Endothelial cell of umbilical vein (primary cell): ENCODE measurements at regions not wholly inside any gene's neighbourhood (a gene's known extent, or its start where the extent isn't known, plus 50 kb on each side); places are given as distances from the start of the nearest gene placed in this dataset.

Source experiments
- BruUV-seq: library from RNA; stranded (reverse); fragments of 400-500 nt; replicated peaks from 2 replicates; lab custom pipeline; 2021; lab: Mats Ljungman, UMichigan
- CTCF ChIA-PET: fragments of 300-600, 350-600 bp; sonication (Branson Sonifier 250); formaldehyde crosslinking; loops from one replicate; lab custom pipeline; 2021; ENCODE audit warnings: antibody characterized with exemption, inconsistent platforms; lab: Charles Lee
- POLR2A ChIA-PET: fragments of 300-600, 350-600 bp; sonication (Branson Sonifier 250); formaldehyde crosslinking; loops from one replicate; lab custom pipeline; 2021; ENCODE audit warnings: antibody characterized with exemption, inconsistent platforms; lab: Charles Lee
- DNase-seq: peaks from one replicate; pipeline ENCODE4 v3.0.0-alpha.2; 2011; ENCODE audit warnings: low read depth, low spot score
- FAIRE-seq: peaks from 2 replicates; lab custom pipeline; 2011; peaks lifted over from hg19 to GRCh38; lab: Jason Lieb, UNC
- H2AFZ ChIP-seq: 2 replicates; pipeline ENCODE4 v1.6.0; 2012; ENCODE audit warnings: low read depth, low read length, control low read depth, inconsistent platforms
- H3K27ac ChIP-seq: 2 replicates; pipeline ENCODE4 v1.5.1; 2011; ENCODE audit warnings: low read depth, mild to moderate bottlenecking, control low read depth, low read length, moderate library complexity; ENCODE audit not compliant: insufficient read depth
- H3K27me3 ChIP-seq, 2 experiments: 2 replicates each; pipeline versions ENCODE4 v1.6.0 to v1.6.1; 2011; ENCODE audit warnings: low read length in 2 of 2, mixed read lengths in 1 of 2; ENCODE audit not compliant: control insufficient read depth in 2 of 2, insufficient read depth in 2 of 2
- H3K36me3 ChIP-seq, 2 experiments: 2 replicates in 1 of 2; 3 replicates in 1 of 2; pipeline ENCODE4 v1.5.1; 2011; ENCODE audit warnings: low read length in 2 of 2, mild to moderate bottlenecking in 1 of 2, moderate library complexity in 1 of 2; ENCODE audit not compliant: control insufficient read depth in 2 of 2, insufficient read depth in 2 of 2; ENCODE audit errors: extremely low read depth in 1 of 2
- H3K4me1 ChIP-seq: 3 replicates; pipeline ENCODE4 v1.5.1; 2011; ENCODE audit warnings: mild to moderate bottlenecking, low read length; ENCODE audit not compliant: control insufficient read depth, insufficient read depth; ENCODE audit errors: extremely low read depth
- H3K4me2 ChIP-seq: 2 replicates; pipeline ENCODE4 v1.6.1; 2011; ENCODE audit warnings: low read length, control low read depth, mixed read lengths; ENCODE audit not compliant: insufficient read depth
- H3K4me3 ChIP-seq, 3 experiments: fragments of 200-600 bp in 1 of 3; sonication (generic), shearing (Covaris generic) in 1 of 3; replicated peaks in 1 of 3; 2 replicates each; pipeline ENCODE4 v1.5.1; 2011 to 2016; ENCODE audit warnings: control low read depth in 3 of 3, low read length in 3 of 3, mild to moderate bottlenecking in 2 of 3, inconsistent platforms in 1 of 3, low read depth in 1 of 3, moderate library complexity in 1 of 3; ENCODE audit not compliant: insufficient read depth in 1 of 3
- H3K79me2 ChIP-seq: 2 replicates; pipeline ENCODE4 v1.6.0; 2012; ENCODE audit warnings: low read length, inconsistent platforms; ENCODE audit not compliant: control insufficient read depth, insufficient read depth
- H3K9ac ChIP-seq: replicated peaks from 2 replicates; pipeline ENCODE3; 2011; ENCODE audit warnings: low read length, control low read depth; ENCODE audit not compliant: insufficient read depth; ENCODE audit errors: extremely low read depth
- H3K9me1 ChIP-seq: replicated peaks from 3 replicates; pipeline ENCODE4 v1.6.0; 2011; ENCODE audit warnings: mild to moderate bottlenecking, low read length; ENCODE audit not compliant: control insufficient read depth, insufficient read depth; ENCODE audit errors: extremely low read depth
- H3K9me3 ChIP-seq: replicated peaks from 2 replicates; pipeline ENCODE4 v1.5.1; 2012; ENCODE audit warnings: low read length, inconsistent platforms; ENCODE audit not compliant: control insufficient read depth, insufficient read depth
- H4K20me1 ChIP-seq: replicated peaks from 2 replicates; pipeline ENCODE3; 2011; ENCODE audit warnings: mild to moderate bottlenecking, low read length; ENCODE audit not compliant: control insufficient read depth, insufficient read depth; ENCODE audit errors: extremely low read depth
- EZH2 ChIP-seq: IDR thresholded peaks from 2 replicates; pipeline ENCODE4 v1.6.1; 2012; ENCODE audit warnings: borderline replicate concordance, low read depth, mild to moderate bottlenecking, moderate library complexity, low read length, inconsistent platforms; ENCODE audit not compliant: severe bottlenecking
- FOS ChIP-seq: IDR thresholded peaks from 2 replicates; pipeline ENCODE4 v1.6.1; 2011; ENCODE audit warnings: mild to moderate bottlenecking, low read length, moderate library complexity, borderline replicate concordance; ENCODE audit not compliant: insufficient read depth
- GATA2 ChIP-seq: IDR thresholded peaks from 2 replicates; pipeline ENCODE4 v1.7.0; 2011; ENCODE audit warnings: low read depth, mild to moderate bottlenecking, moderate library complexity, mixed read lengths, low read length; ENCODE audit not compliant: insufficient read length, insufficient read depth
- JUN ChIP-seq: IDR thresholded peaks from 2 replicates; pipeline ENCODE4 v1.6.1; 2011; ENCODE audit warnings: borderline replicate concordance, low read depth; ENCODE audit not compliant: insufficient read length, insufficient read depth
- MYC ChIP-seq: IDR thresholded peaks from one replicate; pipeline ENCODE4 v1.6.1; 2011; ENCODE audit warnings: mild to moderate bottlenecking, low read depth, low read length
- POLR2A ChIP-seq: IDR thresholded peaks from 2 replicates; pipeline ENCODE4 v1.6.1; 2012; ENCODE audit warnings: low read depth, mild to moderate bottlenecking, control low read depth, low read length
- POLR2AphosphoS5 ChIP-seq: IDR thresholded peaks from 2 replicates; pipeline ENCODE4 v1.6.1; 2012; ENCODE audit warnings: low read depth, mild to moderate bottlenecking, control low read depth, low read length, moderate library complexity; ENCODE audit not compliant: insufficient read depth
- dilution Hi-C: fragments of 300-500 bp; cut with MboI; formaldehyde crosslinking; loops from one replicate; pipeline ENCODE4 v1.15.0; 2019; ENCODE audit warnings: low sequenced_read_pairs; ENCODE audit not compliant: extremely low pct_ligation_motif_present
- intact Hi-C: fragments of 100-400 bp; cut with micrococcal nuclease; formaldehyde crosslinking; loops from one replicate; pipeline ENCODE4 v1.10.0; 2022
- TF ChIP-seq, protein P1 (sequence below): IDR thresholded peaks from 2 replicates; pipeline ENCODE4 v1.6.1; 2011; ENCODE audit not compliant: insufficient read depth, insufficient read length
- TF ChIP-seq, protein P2 (sequence below), 2 donors: IDR thresholded peaks; 1 replicate in 1 of 2; 2 replicates in 1 of 2; pipeline ENCODE4 v1.5.1; 2011; ENCODE audit warnings: low read length in 2 of 2, mild to moderate bottlenecking in 2 of 2, moderate library complexity in 2 of 2, control low read depth in 1 of 2, inconsistent platforms in 1 of 2, low read depth in 1 of 2; ENCODE audit not compliant: insufficient read depth in 1 of 2; ENCODE audit errors: extremely low read depth in 1 of 2

DNA sequence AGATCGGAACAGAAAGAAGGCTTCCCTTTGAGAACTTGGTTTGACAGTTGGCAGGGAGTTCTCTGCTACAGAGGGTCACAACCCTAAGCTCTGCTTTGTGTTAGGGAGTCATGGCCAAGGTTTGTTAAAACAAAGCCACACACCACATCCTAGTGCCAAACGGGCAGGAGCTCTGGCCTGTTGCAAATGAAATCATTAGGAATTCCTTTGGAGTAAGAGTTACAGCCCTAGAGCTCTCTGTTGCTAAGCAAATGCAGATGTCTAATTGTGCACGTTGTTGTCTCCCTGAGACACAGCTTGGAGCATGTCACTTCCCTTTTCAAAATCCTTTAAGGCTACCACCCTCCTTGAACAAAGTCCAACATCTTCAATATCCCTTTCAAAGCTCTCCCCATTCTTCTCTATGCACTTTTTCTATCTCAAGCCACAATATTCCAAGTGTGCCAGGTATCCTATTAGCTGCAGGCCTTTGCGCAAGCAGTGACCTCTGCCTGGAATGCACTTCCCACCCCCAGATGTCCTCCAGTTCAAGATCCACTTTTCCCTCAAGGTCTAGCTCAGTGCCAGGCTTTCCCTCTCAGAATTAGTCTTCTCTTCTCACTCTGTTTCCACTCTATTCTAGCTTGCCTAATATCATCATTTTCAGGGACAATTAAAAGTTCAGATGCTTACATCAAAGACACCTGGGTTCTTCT is 253.7 kb upstream of the POU2AF2 start:
- POLR2A ChIA-PET = no interaction called here
- Histone ChIP-seq H3K9me1 (no peaks in the 10 kb centered on the region), H3K27me3 (no peaks in the 10 kb centered on the region), H3K4me2 (no peak overlapping the region), H3K4me3 (no peak overlapping the region), H3K9me3 (no peaks in the 10 kb centered on the region), H3K79me2 (no peaks in the 10 kb centered on the region), H3K36me3 (no peaks in the 10 kb centered on the region), H3K9ac (no peak overlapping the region), H2AFZ (no peak overlapping the region), H3K4me1 (no peaks in the 10 kb centered on the region), H4K20me1 (no peaks in the 10 kb centered on the region), H3K27ac (no peak overlapping the region)
- no TSS peak for BruUV-seq
- intact Hi-C loops = no loop called here
- CTCF ChIA-PET = interaction anchor here (1.0 kb wide), 1 partner anchor 279 kb away, joined by 3 read pairs; the partner anchor contains the start of gene ARHGAP20
- dilution Hi-C loops = no loop called here
- TF ChIP-seq, protein P1, sequence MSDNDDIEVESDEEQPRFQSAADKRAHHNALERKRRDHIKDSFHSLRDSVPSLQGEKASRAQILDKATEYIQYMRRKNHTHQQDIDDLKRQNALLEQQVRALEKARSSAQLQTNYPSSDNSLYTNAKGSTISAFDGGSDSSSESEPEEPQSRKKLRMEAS = no peak
- no peak for TF ChIP-seq MYC
- TF ChIP-seq, protein P2, sequence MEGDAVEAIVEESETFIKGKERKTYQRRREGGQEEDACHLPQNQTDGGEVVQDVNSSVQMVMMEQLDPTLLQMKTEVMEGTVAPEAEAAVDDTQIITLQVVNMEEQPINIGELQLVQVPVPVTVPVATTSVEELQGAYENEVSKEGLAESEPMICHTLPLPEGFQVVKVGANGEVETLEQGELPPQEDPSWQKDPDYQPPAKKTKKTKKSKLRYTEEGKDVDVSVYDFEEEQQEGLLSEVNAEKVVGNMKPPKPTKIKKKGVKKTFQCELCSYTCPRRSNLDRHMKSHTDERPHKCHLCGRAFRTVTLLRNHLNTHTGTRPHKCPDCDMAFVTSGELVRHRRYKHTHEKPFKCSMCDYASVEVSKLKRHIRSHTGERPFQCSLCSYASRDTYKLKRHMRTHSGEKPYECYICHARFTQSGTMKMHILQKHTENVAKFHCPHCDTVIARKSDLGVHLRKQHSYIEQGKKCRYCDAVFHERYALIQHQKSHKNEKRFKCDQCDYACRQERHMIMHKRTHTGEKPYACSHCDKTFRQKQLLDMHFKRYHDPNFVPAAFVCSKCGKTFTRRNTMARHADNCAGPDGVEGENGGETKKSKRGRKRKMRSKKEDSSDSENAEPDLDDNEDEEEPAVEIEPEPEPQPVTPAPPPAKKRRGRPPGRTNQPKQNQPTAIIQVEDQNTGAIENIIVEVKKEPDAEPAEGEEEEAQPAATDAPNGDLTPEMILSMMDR (IDR thresholded peaks at IDR 0.05; ENCODE audit: extremely low read depth in 1 of 2, insufficient read depth in 1 of 2, low read depth in 1 of 2, low read length in 2 of 2) = no peak
- TF ChIP-seq GATA2 = no peak
- no peak for TF ChIP-seq POLR2AphosphoS5
- TF ChIP-seq JUN = no peak
- TF ChIP-seq POLR2A = no peak
- no peak for TF ChIP-seq FOS
- TF ChIP-seq EZH2 = no peak
- FAIRE-seq (no peak), DNase-seq (no peak)
